Thoracic aorta (tissue), 2 donors: ENCODE measurements at regions not wholly inside any gene's neighbourhood (a gene's known extent, or its start where the extent isn't known, plus 50 kb on each side); places are given as distances from the start of the nearest gene placed in this dataset.
A peak's percentile ranks its signal among the peaks of the same experiment; 100 is the strongest.

ENCODE experiments used
- ATAC-seq: fragments of 150-250 bp; one replicate; pipeline ENCODE4 v1.8.0; 2017; ENCODE audit warnings: low read depth; ENCODE audit not compliant: insufficient number of reproducible peaks, low FRiP score
- DNase-seq: peaks from one replicate; pipeline ENCODE4 v3.0.0-alpha.2; 2020; ENCODE audit warnings: low spot score
- H3K27ac ChIP-seq, 2 donors: fragments of 200-600 bp; sonication (generic); 1 replicate in 1 of 2; 2 replicates in 1 of 2; pipeline ENCODE4 v1.5.1; 2016; ENCODE audit warnings: mild to moderate bottlenecking in 2 of 2, moderate library complexity in 2 of 2
- H3K27me3 ChIP-seq: fragments of 200-600 bp; sonication (generic); replicated peaks from 2 replicates; pipeline ENCODE4 v1.6.0; 2016; ENCODE audit warnings: mild to moderate bottlenecking; ENCODE audit not compliant: insufficient read depth
- H3K36me3 ChIP-seq: fragments of 200-600 bp; sonication (generic); one replicate; pipeline ENCODE4 v1.5.1; 2016
- H3K4me1 ChIP-seq, 2 donors: fragments of 200-600 bp; sonication (generic); 1 replicate in 1 of 2; 2 replicates in 1 of 2; pipeline versions ENCODE4 v1.5.1 to v1.6.0; 2016; ENCODE audit warnings: low read depth in 2 of 2, mild to moderate bottlenecking in 1 of 2; ENCODE audit not compliant: control insufficient read depth in 1 of 2
- H3K4me3 ChIP-seq: fragments of 200-600 bp; sonication (generic); 2 replicates; pipeline ENCODE4 v1.5.1; 2016; ENCODE audit warnings: mild to moderate bottlenecking
- H3K9me3 ChIP-seq: fragments of 200-600 bp; sonication (generic); 2 replicates; pipeline ENCODE4 v1.5.1; 2016
- CTCF ChIP-seq: fragments of 200-600 bp; sonication (generic); IDR thresholded peaks from one replicate; pipeline ENCODE4 v1.5.1; 2019; ENCODE audit warnings: antibody characterized with exemption

- no peak for TF ChIP-seq CTCF
Observed at GRCh38 chr3:176959867-176960266, 237.4 kb downstream of the TBL1XR1 start.

GRCh38 chr3:176958560-176958959, 238.7 kb downstream of the TBL1XR1 start:
- Histone ChIP-seq H3K36me3 (no peaks in the 10 kb centered on the region), H3K27ac (no peak overlapping the region), H3K9me3 (no peaks in the 10 kb centered on the region), H3K4me3 (no peak overlapping the region), H3K27me3 (no peaks in the 10 kb centered on the region), H3K4me1 (no peaks in the 10 kb centered on the region)
- ATAC-seq (no peak), DNase-seq (no peak)
- TF ChIP-seq CTCF, result no peak

More at GRCh38 chr3:176959867-176960266, 237.4 kb downstream of the TBL1XR1 start:
- DNase-seq, result no peak
- H3K36me3 ChIP-seq, result no peaks in the 10 kb centered on the region
- no peak overlapping the region for H3K4me3 ChIP-seq
- no peaks in the 10 kb centered on the region for H3K27me3 ChIP-seq
- no peaks in the 10 kb centered on the region for H3K9me3 ChIP-seq
- H3K27ac ChIP-seq, result no peak overlapping the region
- ATAC-seq, result no peak
- H3K4me1 ChIP-seq, result no peaks in the 10 kb centered on the region

GRCh38 chr3:176954517-176954916, 242.8 kb downstream of the TBL1XR1 start:
- Histone ChIP-seq H3K4me3 (no peak overlapping the region), H3K4me1 (peaks cover 14 to 24% of the 10 kb centered on the region in 2 donors), H3K9me3 (no peaks in the 10 kb centered on the region), H3K27me3 (no peaks in the 10 kb centered on the region), H3K36me3 (no peaks in the 10 kb centered on the region), H3K27ac (no peak overlapping the region)
- DNase-seq (no peak), ATAC-seq (no peak)
- TF ChIP-seq CTCF, result no peak

GRCh38 chr3:176953106-176954060, 243.9 kb downstream of the TBL1XR1 start:
- H3K27me3 ChIP-seq, result no peaks in the 10 kb centered on the region
- no peak for DNase-seq
- no peak overlapping the region for H3K27ac ChIP-seq
- TF ChIP-seq CTCF, result no peak
- no peak for ATAC-seq
- H3K36me3 ChIP-seq, result no peaks in the 10 kb centered on the region
- no peak overlapping the region for H3K4me3 ChIP-seq
- H3K4me1 ChIP-seq, result peaks cover 14 to 24% of the 10 kb centered on the region in 2 donors
- no peaks in the 10 kb centered on the region for H3K9me3 ChIP-seq

GRCh38 chr3:176951586-176952292, 245.5 kb downstream of the TBL1XR1 start:
- TF ChIP-seq CTCF, result no peak
- no peak for ATAC-seq
- peaks cover 14 to 24% of the 10 kb centered on the region in 2 donors for H3K4me1 ChIP-seq
- no peaks in the 10 kb centered on the region for H3K9me3 ChIP-seq
- no peaks in the 10 kb centered on the region for H3K36me3 ChIP-seq
- H3K4me3 ChIP-seq, result no peak overlapping the region
- H3K27ac ChIP-seq, result peak overlapping the region; percentile 65 to 71
- DNase-seq, result no peak
- H3K27me3 ChIP-seq, result no peaks in the 10 kb centered on the region
